ENCODE measurements at regions not wholly inside any gene's neighbourhood (a gene's known extent, or its start where the extent isn't known, plus 50 kb on each side); places are given as distances from the start of the nearest gene placed in this dataset.

GRCh38 chr15:35748105-35748504, 202.1 kb upstream of the DPH6 start:
- ATAC-seq (ENCODE audit: low read depth in 2 of 2) = no peak
- H3K4me1 Mint-ChIP-seq = no peaks in the 10 kb centered on the region
- H3K9me3 ChIP-seq (ENCODE audit: control insufficient read depth in 2 of 2, low read length in 2 of 2) = no peaks in the 10 kb centered on the region
- H3K36me3 Mint-ChIP-seq = no peaks in the 10 kb centered on the region
- peaks cover 0 to 3% (median 0%) of the 10 kb centered on the region in 7 donors for H3K9me3 Mint-ChIP-seq
- H3K4me1 ChIP-seq (ENCODE audit: control insufficient read depth, insufficient read depth, low read length, poor library complexity, severe bottlenecking) = no peaks in the 10 kb centered on the region
- H3K27me3 Mint-ChIP-seq = no peaks in the 10 kb centered on the region
- H3K4me3 Mint-ChIP-seq = no peak overlapping the region
- no peak overlapping the region for H3K4me3 ChIP-seq (ENCODE audit: low read depth, low read length)
- no peak overlapping the region for H3K27ac Mint-ChIP-seq
- no peak overlapping the region for H3K27ac ChIP-seq (ENCODE audit: insufficient read depth, low read length, poor library complexity, severe bottlenecking)
- no peak for DNase-seq
- no peaks in the 10 kb centered on the region for H3K27me3 ChIP-seq (ENCODE audit: control insufficient read depth, insufficient read depth, low read length)
- H3K36me3 ChIP-seq (ENCODE audit: control insufficient read depth, insufficient read depth, low read length) = no peaks in the 10 kb centered on the region

- ATAC-seq (ENCODE audit: low read depth in 2 of 2) = no peak
- no peaks in the 10 kb centered on the region for H3K4me1 Mint-ChIP-seq
Measured at GRCh38 chr15:35750051-35750450, 204.1 kb upstream of the DPH6 start.

GRCh38 chr15:35751413-35752133, 205.6 kb upstream of the DPH6 start:
- Histone ChIP-seq H3K9me3 (ENCODE audit: control insufficient read depth in 2 of 2, low read length in 2 of 2) (no peaks in the 10 kb centered on the region), H3K27ac (ENCODE audit: insufficient read depth, low read length, poor library complexity, severe bottlenecking) (no peak overlapping the region), H3K4me3 (ENCODE audit: low read depth, low read length) (no peak overlapping the region), H3K36me3 (ENCODE audit: control insufficient read depth, insufficient read depth, low read length) (no peaks in the 10 kb centered on the region), H3K4me1 (ENCODE audit: control insufficient read depth, insufficient read depth, low read length, poor library complexity, severe bottlenecking) (no peaks in the 10 kb centered on the region), H3K27me3 (ENCODE audit: control insufficient read depth, insufficient read depth, low read length) (no peaks in the 10 kb centered on the region)
- ATAC-seq (ENCODE audit: low read depth in 2 of 2) (no peak), DNase-seq (peak in 2 of 3 donors; percentile 10 to 59)
- H3K36me3 Mint-ChIP-seq = no peaks in the 10 kb centered on the region
- H3K9me3 Mint-ChIP-seq = peaks cover 0 to 1% (median 0%) of the 10 kb centered on the region in 7 donors
- H3K27ac Mint-ChIP-seq = no peak overlapping the region
- no peaks in the 10 kb centered on the region for H3K27me3 Mint-ChIP-seq
- no peak overlapping the region for H3K4me3 Mint-ChIP-seq
- H3K4me1 Mint-ChIP-seq = no peaks in the 10 kb centered on the region

More at GRCh38 chr15:35750051-35750450, 204.1 kb upstream of the DPH6 start:
- Histone ChIP-seq H3K27me3 (ENCODE audit: control insufficient read depth, insufficient read depth, low read length) (no peaks in the 10 kb centered on the region), H3K4me3 (ENCODE audit: low read depth, low read length) (no peak overlapping the region), H3K27ac (ENCODE audit: insufficient read depth, low read length, poor library complexity, severe bottlenecking) (no peak overlapping the region), H3K9me3 (ENCODE audit: control insufficient read depth in 2 of 2, low read length in 2 of 2) (no peaks in the 10 kb centered on the region), H3K4me1 (ENCODE audit: control insufficient read depth, insufficient read depth, low read length, poor library complexity, severe bottlenecking) (no peaks in the 10 kb centered on the region), H3K36me3 (ENCODE audit: control insufficient read depth, insufficient read depth, low read length) (no peaks in the 10 kb centered on the region)
- Mint-ChIP-seq H3K36me3 (no peaks in the 10 kb centered on the region), H3K9me3 (peaks cover 0 to 1% (median 0%) of the 10 kb centered on the region in 7 donors), H3K27ac (no peak overlapping the region), H3K4me3 (no peak overlapping the region), H3K27me3 (no peaks in the 10 kb centered on the region)
- DNase-seq = no peak

- no peak overlapping the region for H3K4me3 ChIP-seq (ENCODE audit: low read depth, low read length)
- H3K27me3 Mint-ChIP-seq = no peaks in the 10 kb centered on the region
- H3K9me3 ChIP-seq (ENCODE audit: control insufficient read depth in 2 of 2, low read length in 2 of 2) = no peaks in the 10 kb centered on the region
- H3K4me1 Mint-ChIP-seq = no peaks in the 10 kb centered on the region
- H3K27me3 ChIP-seq (ENCODE audit: control insufficient read depth, insufficient read depth, low read length) = no peaks in the 10 kb centered on the region
- no peak overlapping the region for H3K27ac Mint-ChIP-seq
- DNase-seq (no peak), ATAC-seq (ENCODE audit: low read depth in 2 of 2) (no peak)
- no peak overlapping the region for H3K27ac ChIP-seq (ENCODE audit: insufficient read depth, low read length, poor library complexity, severe bottlenecking)
- H3K9me3 Mint-ChIP-seq = peaks cover 0 to 1% (median 0%) of the 10 kb centered on the region in 7 donors
- no peaks in the 10 kb centered on the region for H3K36me3 ChIP-seq (ENCODE audit: control insufficient read depth, insufficient read depth, low read length)
- no peaks in the 10 kb centered on the region for H3K36me3 Mint-ChIP-seq
- no peak overlapping the region for H3K4me3 Mint-ChIP-seq
- H3K4me1 ChIP-seq (ENCODE audit: control insufficient read depth, insufficient read depth, low read length, poor library complexity, severe bottlenecking) = no peaks in the 10 kb centered on the region
Measured at GRCh38 chr15:35752134-35752466, 206.1 kb upstream of the DPH6 start.

- Histone ChIP-seq H3K9me3 (ENCODE audit: control insufficient read depth in 2 of 2, low read length in 2 of 2) (no peaks in the 10 kb centered on the region), H3K27me3 (ENCODE audit: control insufficient read depth, insufficient read depth, low read length) (no peaks in the 10 kb centered on the region), H3K36me3 (ENCODE audit: control insufficient read depth, insufficient read depth, low read length) (no peaks in the 10 kb centered on the region), H3K4me1 (ENCODE audit: control insufficient read depth, insufficient read depth, low read length, poor library complexity, severe bottlenecking) (no peaks in the 10 kb centered on the region), H3K4me3 (ENCODE audit: low read depth, low read length) (no peak overlapping the region), H3K27ac (ENCODE audit: insufficient read depth, low read length, poor library complexity, severe bottlenecking) (no peak overlapping the region)
- H3K4me1 Mint-ChIP-seq = no peaks in the 10 kb centered on the region
- no peak overlapping the region for H3K4me3 Mint-ChIP-seq
- ATAC-seq (ENCODE audit: low read depth in 2 of 2) = no peak
- H3K27ac Mint-ChIP-seq = no peak overlapping the region
- no peak for DNase-seq
- no peaks in the 10 kb centered on the region for H3K36me3 Mint-ChIP-seq
- H3K27me3 Mint-ChIP-seq = no peaks in the 10 kb centered on the region
- peaks cover 0 to 1% (median 0%) of the 10 kb centered on the region in 7 donors for H3K9me3 Mint-ChIP-seq
Measured at GRCh38 chr15:35753486-35753885, 207.5 kb upstream of the DPH6 start.

GRCh38 chr15:35755237-35755802, 209.4 kb upstream of the DPH6 start:
- Mint-ChIP-seq H3K4me3 (no peak overlapping the region), H3K27ac (no peak overlapping the region), H3K9me3 (peaks cover 0 to 1% (median 0%) of the 10 kb centered on the region in 7 donors), H3K36me3 (no peaks in the 10 kb centered on the region), H3K27me3 (no peaks in the 10 kb centered on the region), H3K4me1 (no peaks in the 10 kb centered on the region)
- no peak overlapping the region for H3K4me3 ChIP-seq (ENCODE audit: low read depth, low read length)
- H3K4me1 ChIP-seq (ENCODE audit: control insufficient read depth, insufficient read depth, low read length, poor library complexity, severe bottlenecking) = no peaks in the 10 kb centered on the region
- H3K27ac ChIP-seq (ENCODE audit: insufficient read depth, low read length, poor library complexity, severe bottlenecking) = no peak overlapping the region
- H3K9me3 ChIP-seq (ENCODE audit: control insufficient read depth in 2 of 2, low read length in 2 of 2) = no peaks in the 10 kb centered on the region
- no peaks in the 10 kb centered on the region for H3K27me3 ChIP-seq (ENCODE audit: control insufficient read depth, insufficient read depth, low read length)
- no peak for ATAC-seq (ENCODE audit: low read depth in 2 of 2)
- no peak for DNase-seq
- no peaks in the 10 kb centered on the region for H3K36me3 ChIP-seq (ENCODE audit: control insufficient read depth, insufficient read depth, low read length)

GRCh38 chr15:35756623-35757022, 210.7 kb upstream of the DPH6 start:
- H3K4me3 ChIP-seq (ENCODE audit: low read depth, low read length) = no peak overlapping the region
- H3K9me3 Mint-ChIP-seq = peaks cover 0 to under 1% (median 0%) of the 10 kb centered on the region in 7 donors
- H3K27me3 ChIP-seq (ENCODE audit: control insufficient read depth, insufficient read depth, low read length) = no peaks in the 10 kb centered on the region
- no peaks in the 10 kb centered on the region for H3K36me3 Mint-ChIP-seq
- DNase-seq = no peak
- H3K4me3 Mint-ChIP-seq = no peak overlapping the region
- no peaks in the 10 kb centered on the region for H3K4me1 ChIP-seq (ENCODE audit: control insufficient read depth, insufficient read depth, low read length, poor library complexity, severe bottlenecking)
- H3K27ac ChIP-seq (ENCODE audit: insufficient read depth, low read length, poor library complexity, severe bottlenecking) = no peak overlapping the region
- peaks cover 4% of the 10 kb centered on the region for H3K27me3 Mint-ChIP-seq
- no peak for ATAC-seq (ENCODE audit: low read depth in 2 of 2)
- no peaks in the 10 kb centered on the region for H3K36me3 ChIP-seq (ENCODE audit: control insufficient read depth, insufficient read depth, low read length)
- H3K27ac Mint-ChIP-seq = no peak overlapping the region
- no peaks in the 10 kb centered on the region for H3K9me3 ChIP-seq (ENCODE audit: control insufficient read depth in 2 of 2, low read length in 2 of 2)
- no peaks in the 10 kb centered on the region for H3K4me1 Mint-ChIP-seq

- ATAC-seq (ENCODE audit: low read depth in 2 of 2) = no peak
- no peak overlapping the region for H3K27ac Mint-ChIP-seq
Measured at GRCh38 chr15:35757361-35757760, 211.4 kb upstream of the DPH6 start.

More at GRCh38 chr15:35757361-35757760, 211.4 kb upstream of the DPH6 start:
- H3K4me3 Mint-ChIP-seq = no peak overlapping the region
- no peak overlapping the region for H3K4me3 ChIP-seq (ENCODE audit: low read depth, low read length)
- H3K36me3 Mint-ChIP-seq = no peaks in the 10 kb centered on the region
- no peaks in the 10 kb centered on the region for H3K9me3 Mint-ChIP-seq
- H3K27me3 Mint-ChIP-seq = peaks cover 4% of the 10 kb centered on the region
- no peak overlapping the region for H3K27ac ChIP-seq (ENCODE audit: insufficient read depth, low read length, poor library complexity, severe bottlenecking)
- H3K27me3 ChIP-seq (ENCODE audit: control insufficient read depth, insufficient read depth, low read length) = no peaks in the 10 kb centered on the region
- no peaks in the 10 kb centered on the region for H3K36me3 ChIP-seq (ENCODE audit: control insufficient read depth, insufficient read depth, low read length)
- no peaks in the 10 kb centered on the region for H3K9me3 ChIP-seq (ENCODE audit: control insufficient read depth in 2 of 2, low read length in 2 of 2)
- H3K4me1 Mint-ChIP-seq = no peaks in the 10 kb centered on the region
- no peaks in the 10 kb centered on the region for H3K4me1 ChIP-seq (ENCODE audit: control insufficient read depth, insufficient read depth, low read length, poor library complexity, severe bottlenecking)
- no peak for DNase-seq

Data from CD4-positive, CD25-positive, alpha-beta regulatory T cell (primary cell).